WI38 (cell line): ENCODE measurements at regions not wholly inside any gene's neighbourhood (a gene's known extent, or its start where the extent isn't known, plus 50 kb on each side); places are given as distances from the start of the nearest gene placed in this dataset.

Experiments used
- H3K4me3 ChIP-seq: 2 replicates; pipeline ENCODE4 v1.5.1; 2011; ENCODE audit warnings: low read depth, mild to moderate bottlenecking, control low read depth, low read length
- TF ChIP-seq, protein P1 (sequence below): IDR thresholded peaks from 2 replicates; pipeline ENCODE4 v1.5.1; 2012; ENCODE audit warnings: low read depth, mild to moderate bottlenecking, control low read depth, low read length

DNA sequence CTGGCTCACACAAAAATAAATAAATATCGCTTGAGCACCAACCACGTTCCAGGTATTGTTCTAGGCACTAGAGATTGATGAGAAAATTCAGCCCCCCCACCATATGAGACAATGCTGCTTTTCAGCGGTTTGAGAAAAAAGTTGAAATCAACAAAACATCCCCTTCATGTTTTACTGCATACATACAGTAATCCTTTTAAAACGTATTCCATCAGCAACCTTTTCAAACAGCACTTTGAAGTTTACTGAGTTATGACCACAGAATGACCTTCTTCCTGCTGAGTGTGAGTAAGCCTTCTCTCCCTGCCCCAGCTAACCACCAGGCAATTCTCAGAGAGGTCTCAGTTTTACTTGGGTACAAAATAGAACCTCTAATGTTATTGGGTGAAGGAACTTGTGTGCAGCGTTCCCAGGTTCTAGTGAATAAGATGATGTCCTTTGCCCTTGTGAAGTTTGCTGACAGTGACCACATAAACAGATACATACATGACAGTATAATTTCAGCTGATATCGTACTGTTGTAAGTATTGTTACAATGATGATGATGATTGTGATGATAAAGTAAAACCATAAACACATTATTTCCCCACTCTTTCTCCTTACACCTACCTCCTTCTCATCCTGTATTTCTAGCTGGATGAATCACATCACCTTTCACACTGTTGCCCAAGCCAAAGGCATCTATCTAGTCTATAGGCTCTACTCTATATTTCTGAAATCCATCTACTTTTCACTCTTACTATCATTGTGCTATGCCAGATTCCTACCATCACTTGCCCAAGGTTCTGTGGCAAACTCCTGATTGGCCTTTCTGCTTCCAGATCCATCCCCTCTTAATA is 124.4 kb upstream of the KRR1 start:
- TF ChIP-seq, protein P1, sequence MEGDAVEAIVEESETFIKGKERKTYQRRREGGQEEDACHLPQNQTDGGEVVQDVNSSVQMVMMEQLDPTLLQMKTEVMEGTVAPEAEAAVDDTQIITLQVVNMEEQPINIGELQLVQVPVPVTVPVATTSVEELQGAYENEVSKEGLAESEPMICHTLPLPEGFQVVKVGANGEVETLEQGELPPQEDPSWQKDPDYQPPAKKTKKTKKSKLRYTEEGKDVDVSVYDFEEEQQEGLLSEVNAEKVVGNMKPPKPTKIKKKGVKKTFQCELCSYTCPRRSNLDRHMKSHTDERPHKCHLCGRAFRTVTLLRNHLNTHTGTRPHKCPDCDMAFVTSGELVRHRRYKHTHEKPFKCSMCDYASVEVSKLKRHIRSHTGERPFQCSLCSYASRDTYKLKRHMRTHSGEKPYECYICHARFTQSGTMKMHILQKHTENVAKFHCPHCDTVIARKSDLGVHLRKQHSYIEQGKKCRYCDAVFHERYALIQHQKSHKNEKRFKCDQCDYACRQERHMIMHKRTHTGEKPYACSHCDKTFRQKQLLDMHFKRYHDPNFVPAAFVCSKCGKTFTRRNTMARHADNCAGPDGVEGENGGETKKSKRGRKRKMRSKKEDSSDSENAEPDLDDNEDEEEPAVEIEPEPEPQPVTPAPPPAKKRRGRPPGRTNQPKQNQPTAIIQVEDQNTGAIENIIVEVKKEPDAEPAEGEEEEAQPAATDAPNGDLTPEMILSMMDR: no peak

DNA sequence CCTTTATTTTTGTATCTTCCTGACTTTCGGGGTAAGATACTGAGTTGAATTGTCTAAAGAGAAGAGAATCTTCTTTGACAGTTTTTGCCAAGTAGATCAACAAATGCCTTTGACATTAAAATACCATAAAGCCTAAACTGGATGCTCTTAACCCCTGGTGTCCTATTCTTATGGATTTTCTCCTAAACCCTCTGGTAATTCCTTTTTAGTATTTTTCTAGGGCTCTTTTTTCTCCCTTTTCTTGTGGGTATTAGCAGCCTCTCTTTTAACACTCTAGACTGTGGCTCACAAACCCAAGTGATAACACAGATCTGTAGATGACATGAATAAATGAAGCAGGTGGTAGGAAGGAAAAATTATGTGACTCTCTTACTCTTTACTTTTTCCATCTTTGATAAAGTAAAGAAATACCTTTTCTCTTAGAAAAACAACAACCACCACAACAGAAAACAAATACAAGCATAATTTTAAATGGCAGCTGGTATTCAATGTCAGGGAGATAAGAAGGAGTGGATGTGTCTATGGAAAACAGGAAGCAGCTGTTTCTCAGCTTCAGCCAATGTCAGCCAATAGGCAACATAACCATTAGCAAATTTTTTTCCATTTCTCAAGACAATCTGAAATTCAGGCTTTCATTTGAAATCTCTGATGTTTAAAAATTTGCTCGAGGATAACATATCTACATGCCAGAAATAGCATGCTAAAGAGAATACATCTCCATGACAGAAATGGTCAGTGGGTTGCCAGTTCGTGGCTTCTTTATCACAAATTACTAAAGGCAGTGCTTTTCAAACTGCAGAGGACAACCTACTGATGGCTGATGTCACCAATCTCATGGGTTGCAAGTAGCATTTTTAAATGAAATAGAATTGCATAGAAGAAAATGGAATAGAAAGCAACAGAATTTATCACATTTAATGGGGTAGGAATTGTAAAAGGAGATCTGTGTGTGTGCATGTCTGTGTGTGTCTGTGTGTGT is 123.1 kb upstream of the KRR1 start:
- H3K4me3 ChIP-seq: no peak overlapping the region
- TF ChIP-seq, protein P1: no peak

More for the DNA sequence above, 124.4 kb upstream of the KRR1 start:
- H3K4me3 ChIP-seq: no peak overlapping the region

DNA sequence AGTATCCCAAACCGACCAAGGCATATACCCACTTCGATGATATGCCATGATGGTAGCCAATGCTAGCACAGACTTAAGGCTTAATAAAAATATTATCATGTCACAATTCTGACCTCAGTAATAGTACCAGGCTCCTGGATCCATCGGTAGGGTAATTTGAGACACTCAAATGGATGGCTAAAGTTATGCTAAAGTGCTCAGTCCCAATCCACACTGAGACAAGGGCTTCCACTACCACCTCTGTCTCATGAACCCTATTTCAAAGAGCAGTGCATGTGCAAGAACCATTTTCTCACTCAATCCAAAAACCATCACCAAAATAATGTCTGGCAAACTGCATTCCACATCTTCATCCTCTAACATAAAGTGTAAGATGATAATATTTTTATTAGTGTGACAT is 122.4 kb upstream of the KRR1 start:
- no peak overlapping the region for H3K4me3 ChIP-seq

DNA sequence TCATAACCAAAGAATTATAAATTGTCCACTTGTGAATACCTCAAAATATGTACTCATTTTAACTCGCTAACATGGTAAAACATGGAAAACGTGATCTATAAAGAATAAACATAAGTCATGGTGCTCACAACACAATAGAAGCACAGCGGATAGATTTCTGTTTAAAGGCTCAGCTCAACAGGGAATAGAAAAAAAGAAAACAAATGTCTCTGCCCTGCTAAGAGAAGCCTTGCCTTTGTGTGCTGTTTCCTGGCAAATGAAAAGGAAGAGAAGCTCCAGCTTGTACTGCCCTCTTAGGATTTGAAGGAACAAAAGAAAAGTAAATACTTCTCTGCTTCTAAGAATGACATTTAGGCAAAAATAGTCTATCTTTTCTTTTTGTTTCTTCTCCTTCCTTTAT is 121.0 kb upstream of the KRR1 start:
- no peak overlapping the region for H3K4me3 ChIP-seq
- TF ChIP-seq, protein P1: no peak

More for the DNA sequence above, 122.4 kb upstream of the KRR1 start:
- TF ChIP-seq, protein P1: no peak

DNA sequence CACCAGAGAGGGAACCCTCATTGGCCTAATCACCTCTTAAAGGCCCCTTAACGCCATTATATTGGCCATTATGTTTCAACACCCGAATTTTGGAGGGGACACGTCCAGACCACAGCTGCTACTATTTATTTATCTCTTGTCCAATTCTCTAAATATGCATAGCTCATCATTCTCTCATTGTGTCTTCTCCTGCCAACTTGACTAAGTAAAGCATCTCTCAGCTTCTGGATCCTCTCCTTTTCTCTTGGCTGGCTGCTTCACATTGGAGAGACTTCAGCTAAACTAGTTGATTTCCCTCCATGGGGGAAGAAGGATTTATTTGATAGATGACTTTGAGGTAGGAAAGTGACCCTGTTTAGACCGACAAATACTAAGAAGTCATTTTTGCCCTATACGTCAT is 120.4 kb upstream of the KRR1 start:
- H3K4me3 ChIP-seq: no peak overlapping the region
- TF ChIP-seq, protein P1: no peak

DNA sequence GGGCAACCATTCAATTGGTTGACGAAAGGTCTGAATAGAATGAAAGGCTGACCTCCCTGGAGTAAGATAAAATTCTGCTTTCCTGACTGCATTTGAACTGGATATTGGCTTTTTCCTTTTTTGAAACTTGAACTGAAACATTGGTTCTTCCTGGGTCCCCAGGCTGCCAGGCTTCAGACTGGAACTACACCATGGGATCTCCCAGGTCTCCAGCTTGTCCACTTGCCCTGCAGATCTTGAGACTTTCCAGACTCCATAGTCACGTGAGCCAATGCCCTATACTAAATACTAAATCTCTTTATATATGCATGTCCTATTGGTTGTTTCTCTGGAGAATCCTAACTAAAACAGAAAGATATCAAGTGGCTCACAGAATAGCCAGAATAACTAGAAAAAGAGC is 118.7 kb upstream of the KRR1 start:
- TF ChIP-seq, protein P1: no peak
- no peak overlapping the region for H3K4me3 ChIP-seq
